ENCODE measurements at regions not wholly inside any gene's neighbourhood (a gene's known extent, or its start where the extent isn't known, plus 50 kb on each side); places are given as distances from the start of the nearest gene placed in this dataset.
"Not testable (repeated sequence)": the region's sequence is repeated elsewhere in the genome, so short reads cannot be mapped to it uniquely, and the experiment has no call there.

GRCh38 chr6:27630727-27631608, 158.1 kb upstream of the ZNF184 start:
- peak; percentile 47 to 69 for DNase-seq (ENCODE audit: low read depth in 2 of 2)

DNA sequence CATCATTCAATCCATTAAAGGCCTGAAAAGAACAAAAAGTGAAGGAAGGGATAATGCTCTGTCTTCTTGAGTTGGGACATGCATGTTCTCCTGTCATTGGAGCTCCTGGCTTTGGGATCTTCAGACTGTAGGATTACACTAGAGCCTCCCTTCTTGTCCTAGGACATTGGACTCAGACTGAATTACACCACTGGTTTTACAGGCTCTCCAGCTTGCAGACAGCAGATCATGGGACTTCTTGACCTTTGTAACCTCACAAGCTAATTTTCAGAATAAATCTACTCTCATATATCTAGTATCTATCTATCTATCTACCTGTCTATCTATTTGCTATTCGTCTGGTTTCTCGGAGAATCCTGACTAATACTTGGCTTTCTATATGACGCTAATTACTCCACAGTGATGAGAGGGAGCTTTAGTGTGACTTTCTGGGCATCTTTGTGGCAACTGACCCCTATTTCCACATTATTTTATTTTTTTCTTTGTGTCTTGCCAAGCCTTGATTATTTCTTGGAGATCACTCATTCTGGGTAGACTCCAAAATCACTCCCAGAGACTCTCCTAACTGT, 151.9 kb upstream of the ZNF184 start:
- DNase-seq (ENCODE audit: low read depth in 2 of 2) = no peak

DNA sequence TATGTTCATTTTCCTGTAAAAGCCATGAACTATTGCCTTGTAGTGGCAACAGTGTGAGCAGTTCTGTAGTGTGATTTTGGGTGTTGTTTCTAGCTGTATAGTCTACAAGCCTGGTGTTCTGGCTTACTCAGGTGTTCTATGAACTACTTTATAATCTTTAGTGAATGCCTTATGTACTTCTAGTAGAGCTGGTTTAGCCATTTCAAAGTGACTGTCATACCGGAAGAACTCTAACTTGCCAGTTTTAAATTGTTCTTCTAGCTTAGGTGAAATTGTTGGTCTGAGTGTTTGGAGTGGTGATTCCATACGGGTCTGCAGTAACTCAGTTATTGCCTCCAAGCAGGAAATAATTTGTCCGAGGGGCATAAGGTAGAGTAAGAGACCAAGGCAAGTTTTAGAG, 150.2 kb upstream of the ZNF184 start:
- DNase-seq (ENCODE audit: low read depth in 2 of 2) = no peak

DNA sequence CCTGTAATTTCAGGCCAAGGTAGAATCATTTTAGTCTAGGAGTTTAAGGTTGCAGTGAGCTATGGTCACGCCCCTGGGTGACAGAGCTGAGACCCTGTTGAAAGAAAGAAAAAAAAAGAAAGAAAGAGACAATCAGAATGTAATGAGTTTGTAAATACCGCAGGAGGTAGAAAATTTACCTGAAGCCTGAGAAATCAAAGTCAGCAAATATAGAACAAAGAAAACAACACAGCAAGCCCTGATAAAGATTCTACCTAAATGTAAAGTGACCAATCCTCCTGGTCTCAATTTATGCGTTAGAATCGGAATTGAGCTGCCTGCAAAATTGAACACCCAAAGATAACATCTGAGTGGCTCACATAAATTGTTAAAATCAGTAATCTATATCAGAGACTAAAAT, 146.5 kb upstream of the ZNF184 start:
- no peak for DNase-seq (ENCODE audit: low read depth in 2 of 2)

GRCh38 chr6:27617700-27618689, 145.1 kb upstream of the ZNF184 start:
- peak in 1 of 2 donors; percentile 15 for DNase-seq (ENCODE audit: low read depth in 2 of 2)

DNA sequence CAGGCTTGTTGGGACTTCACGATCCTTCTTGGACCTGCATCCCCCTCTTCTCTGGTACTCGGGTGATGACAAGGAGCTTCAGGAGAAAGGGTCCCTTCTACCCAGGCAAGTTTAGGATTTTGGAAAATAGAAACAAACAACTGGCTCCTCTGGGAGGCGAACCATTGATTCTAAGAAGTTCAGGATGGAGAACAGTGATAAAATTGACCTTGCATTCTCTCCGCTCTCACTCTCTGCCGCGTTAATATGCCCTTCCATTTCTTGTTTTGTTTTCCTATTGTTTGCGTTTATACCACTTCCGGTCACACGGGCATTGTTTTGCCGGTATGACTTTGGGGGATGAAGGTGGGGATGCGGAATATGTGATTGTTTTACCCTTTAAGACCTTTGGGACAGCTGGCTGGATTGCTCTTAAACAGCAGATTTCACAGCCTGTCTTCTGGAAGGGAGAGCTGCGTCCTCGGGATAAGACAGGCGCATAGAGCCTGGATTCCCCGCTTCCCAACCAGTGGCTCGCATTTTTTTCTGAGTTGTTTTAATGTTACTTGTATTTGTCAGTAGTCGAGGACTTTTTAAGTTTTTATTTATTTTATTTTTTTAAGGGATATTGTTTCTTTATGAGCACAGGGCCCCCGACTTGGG, 144.3 kb upstream of the ZNF184 start:
- DNase-seq (ENCODE audit: low read depth in 2 of 2) = no peak

DNA sequence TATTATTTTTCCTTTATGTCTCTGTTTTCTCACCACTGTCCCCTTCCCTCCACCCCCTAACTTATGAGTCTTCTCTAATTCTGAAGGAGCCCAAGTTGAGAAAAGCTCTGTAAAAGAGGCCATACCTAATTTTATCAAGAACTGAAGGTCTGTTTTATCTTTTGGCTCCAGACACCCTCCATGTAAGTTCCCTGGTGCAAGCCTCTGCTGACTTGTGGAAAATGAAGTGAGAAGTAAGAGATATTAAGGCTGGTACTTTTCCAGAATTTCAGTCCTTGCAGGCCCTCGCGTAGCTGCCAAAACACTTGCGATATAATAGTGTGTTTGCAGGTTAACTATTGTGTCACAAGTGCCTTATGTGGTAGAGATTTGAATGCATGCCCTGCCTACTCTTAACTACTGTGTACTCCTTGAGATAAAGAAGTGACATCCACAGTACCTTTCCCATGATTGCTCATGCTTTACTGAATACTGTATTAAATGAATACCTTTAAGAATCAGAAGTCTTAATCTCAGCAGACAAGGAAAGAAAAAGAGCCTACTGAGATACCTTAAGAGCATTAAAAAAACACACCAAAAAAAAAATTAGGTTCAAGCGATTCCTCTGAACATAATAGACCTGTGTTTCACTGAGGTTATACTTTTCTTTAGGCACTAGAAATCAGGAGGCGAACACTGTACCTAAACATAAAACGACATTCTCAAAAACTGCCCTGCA, 143.6 kb upstream of the ZNF184 start:
- DNase-seq (ENCODE audit: low read depth in 2 of 2) = no peak

DNA sequence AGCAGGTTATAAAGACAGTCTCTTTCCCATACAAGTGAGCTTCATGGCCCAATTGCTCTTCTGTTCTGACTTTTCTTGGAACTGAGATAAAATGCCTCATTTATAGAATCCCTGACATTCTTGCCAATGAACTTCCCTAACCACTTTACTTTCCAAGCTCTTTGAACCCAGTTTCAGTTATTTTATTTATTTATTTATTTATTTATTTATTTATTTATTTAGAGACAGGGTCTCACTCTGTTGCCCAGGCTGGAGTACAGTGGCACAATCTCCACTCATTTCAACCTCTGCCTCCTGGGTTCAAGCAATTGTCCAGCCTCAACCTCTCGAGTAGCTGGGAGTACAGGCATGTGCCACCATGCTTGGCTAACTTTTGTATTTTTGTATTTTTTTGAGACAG, 138.5 kb upstream of the ZNF184 start:
- no peak for DNase-seq (ENCODE audit: low read depth in 2 of 2)

DNA sequence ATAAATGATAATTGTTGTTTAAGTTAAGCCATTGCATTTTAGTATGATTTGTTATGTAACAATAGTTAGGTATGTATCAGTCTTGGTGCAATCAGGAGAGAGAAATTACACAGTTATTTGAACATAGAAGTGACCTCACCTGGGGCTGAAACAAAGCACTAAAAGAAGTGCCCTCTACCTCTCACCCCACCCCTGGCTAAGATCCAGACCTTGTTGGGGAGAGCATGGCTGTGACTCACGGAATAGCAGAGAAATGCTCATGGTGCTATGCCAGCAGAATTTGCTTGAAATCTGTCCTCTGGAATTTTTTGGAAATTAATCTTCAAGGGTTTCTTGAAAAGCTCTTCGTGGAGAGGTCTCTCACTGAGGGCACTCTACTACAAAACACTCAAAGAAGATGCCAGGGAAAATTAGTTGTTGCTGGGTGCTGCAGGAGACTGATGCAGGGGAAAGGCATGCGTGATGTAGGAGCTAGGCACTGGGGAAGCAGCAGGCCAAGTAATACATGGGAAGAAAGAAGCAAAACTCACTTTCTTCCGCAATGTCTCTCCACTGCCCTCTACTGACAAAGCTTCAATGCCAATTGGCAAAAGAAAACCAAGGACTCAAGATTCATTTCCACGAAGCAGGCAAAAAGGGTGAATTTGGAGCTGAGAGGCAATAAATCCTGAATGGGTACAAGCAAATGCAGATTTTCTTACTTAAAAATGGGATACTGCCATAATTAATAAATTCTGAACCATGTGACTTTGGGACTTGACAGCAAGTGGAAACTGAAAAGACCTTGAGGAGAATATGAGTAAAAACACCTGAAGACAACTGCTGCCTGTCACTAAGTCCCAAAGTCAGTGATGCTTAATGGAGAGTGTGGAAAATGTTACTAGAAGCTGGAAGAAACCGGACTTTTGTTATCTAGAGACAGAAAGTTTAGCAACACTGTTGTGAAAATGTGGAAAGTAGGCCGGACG, 136.3 kb upstream of the ZNF184 start:
- DNase-seq (ENCODE audit: low read depth in 2 of 2) = no peak

DNA sequence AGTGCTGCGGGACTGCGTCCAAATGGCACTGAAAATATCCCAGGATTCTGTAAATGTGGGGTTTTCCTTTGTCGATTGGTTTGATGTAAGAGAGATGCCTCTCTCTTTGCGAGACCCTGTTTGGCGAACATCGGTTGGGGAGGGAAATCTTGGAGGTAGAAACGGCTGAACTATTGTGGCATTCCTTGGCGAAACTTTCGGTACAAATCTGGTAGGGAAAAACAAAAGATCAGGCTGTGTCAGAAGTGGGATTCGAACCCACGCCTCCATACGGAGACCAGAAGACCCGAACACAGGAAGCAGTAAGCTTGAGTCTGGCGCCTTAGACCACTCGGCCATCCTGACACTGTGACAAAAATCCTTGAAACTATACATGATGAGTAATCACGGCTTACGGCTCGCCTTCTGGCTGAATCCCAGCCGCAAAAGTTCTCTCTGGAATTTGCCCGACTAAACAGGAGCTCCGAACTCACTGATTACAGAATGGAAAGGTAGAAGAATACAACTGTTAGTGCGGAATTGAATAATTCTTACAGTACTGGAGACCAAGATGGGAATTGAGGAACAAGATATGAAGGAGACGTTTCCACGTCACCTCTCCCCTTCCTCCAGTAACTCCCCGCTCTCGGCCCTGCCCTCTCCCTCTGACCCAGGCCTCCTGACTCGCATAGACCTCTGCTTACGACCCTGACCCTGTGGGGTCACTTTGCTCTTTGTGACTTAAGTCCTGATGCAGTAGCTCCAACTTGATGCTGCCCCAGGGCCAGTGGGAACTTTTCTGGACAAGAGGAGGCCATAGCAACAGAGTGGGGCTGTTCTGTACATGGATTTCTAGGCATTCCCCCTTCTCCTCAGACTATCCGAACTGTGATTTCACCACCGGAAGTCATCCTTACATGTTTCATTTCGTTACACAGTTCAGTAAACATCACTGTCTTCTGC, 132.8 kb upstream of the ZNF184 start:
- DNase-seq (ENCODE audit: low read depth in 2 of 2) = peak in 1 of 2 donors; percentile 23

GRCh38 chr6:27604986-27605385, 132.1 kb upstream of the ZNF184 start:
- DNase-seq (ENCODE audit: low read depth in 2 of 2) = no peak

- DNase-seq (ENCODE audit: low read depth in 2 of 2) = no peak
Measured at GRCh38 chr6:27601668-27602254, 128.9 kb upstream of the ZNF184 start.

DNA sequence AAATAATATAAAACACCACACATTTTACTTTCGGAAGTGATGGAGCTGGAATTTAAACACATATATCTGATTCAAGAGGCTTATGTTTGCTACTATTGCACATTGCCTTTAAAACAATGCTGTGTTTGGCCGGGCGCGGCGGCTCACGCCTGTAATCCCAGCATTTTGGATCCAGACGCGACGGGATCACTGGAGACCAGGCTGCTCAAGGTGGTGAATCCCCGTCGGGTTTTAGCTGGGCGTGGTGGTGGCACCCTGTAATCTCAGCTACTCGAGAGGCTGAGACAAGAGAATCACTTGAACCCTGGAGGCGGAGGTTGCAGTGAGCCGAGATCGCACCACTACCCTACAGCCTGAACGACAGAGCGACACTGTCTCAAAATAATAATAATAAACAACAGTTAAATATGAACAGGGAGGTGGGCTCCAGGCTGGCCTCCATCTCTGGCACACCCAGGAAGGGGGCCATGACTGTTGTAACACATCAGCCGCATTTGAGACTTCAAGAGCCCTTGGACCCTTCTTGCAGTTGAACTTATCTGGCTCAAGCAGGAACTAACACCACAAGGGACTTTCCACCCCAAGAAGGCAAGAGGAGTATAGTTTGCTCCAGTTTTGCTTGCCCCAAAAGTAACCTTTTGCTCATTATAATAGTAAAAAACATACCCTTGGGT, 127.1 kb upstream of the ZNF184 start:
- DNase-seq (ENCODE audit: low read depth in 2 of 2) = no peak

GRCh38 chr6:27597031-27597567, 124.2 kb upstream of the ZNF184 start:
- DNase-seq (ENCODE audit: low read depth in 2 of 2) = not testable (repeated sequence)

DNA sequence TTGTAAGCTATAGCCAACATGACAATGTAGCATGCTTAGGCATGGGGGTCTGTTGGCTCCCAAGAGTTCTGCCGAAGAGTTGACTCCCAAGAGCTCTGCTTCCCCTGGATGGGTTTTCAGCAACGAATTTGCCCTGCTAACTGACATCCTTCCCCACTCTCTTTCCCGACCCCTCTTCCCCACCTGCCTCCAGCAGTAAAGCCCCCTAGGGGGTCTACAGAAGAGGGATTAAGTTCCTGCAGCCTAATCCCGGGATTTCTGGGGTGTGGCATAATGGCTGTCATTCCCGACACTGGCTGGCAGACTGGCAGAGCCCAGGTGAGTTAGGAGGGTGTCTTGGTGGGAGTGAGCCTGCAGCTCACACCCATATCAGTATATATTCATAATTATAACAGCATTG, 121.0 kb upstream of the ZNF184 start:
- no peak for DNase-seq (ENCODE audit: low read depth in 2 of 2)

DNA sequence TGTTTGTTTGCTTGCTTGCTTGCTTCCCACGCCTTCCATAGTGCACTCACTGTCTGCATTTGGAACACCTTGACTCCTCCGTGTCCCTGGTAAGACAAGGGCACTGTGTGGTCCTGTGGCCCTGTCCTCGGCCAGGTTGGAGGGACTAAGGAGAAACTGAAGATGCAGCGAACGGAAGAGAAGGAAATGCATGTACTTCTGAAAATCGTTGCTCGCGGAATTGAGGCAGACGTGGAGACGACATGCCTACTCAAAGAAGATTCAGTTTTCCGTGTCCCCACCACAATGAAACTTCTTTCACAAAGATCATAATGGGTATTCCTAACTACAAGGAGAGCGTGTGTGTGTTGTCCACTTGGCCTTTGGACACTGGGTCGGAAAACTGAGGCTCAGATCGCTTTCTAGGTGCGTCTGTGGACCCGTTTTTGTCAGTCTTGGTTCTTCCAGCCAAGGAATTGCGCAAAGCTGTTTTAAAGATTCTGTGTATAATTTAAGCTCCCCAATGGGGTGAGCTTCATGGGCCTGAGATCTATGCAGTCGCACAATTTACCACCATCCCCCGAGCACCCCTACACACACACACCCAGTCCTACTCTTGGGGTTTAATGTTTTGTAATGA, 120.4 kb upstream of the ZNF184 start:
- DNase-seq (ENCODE audit: low read depth in 2 of 2) = no peak

Measured in stimulated activated CD4-positive, alpha-beta T cell treated with anti-CD3 and anti-CD28 coated beads, Interleukin-4, amount 100 ng/mL, for 48 hours (primary cell).